ENCODE measurements at regions not wholly inside any gene's neighbourhood (a gene's known extent, or its start where the extent isn't known, plus 50 kb on each side); places are given as distances from the start of the nearest gene placed in this dataset.

DNA sequence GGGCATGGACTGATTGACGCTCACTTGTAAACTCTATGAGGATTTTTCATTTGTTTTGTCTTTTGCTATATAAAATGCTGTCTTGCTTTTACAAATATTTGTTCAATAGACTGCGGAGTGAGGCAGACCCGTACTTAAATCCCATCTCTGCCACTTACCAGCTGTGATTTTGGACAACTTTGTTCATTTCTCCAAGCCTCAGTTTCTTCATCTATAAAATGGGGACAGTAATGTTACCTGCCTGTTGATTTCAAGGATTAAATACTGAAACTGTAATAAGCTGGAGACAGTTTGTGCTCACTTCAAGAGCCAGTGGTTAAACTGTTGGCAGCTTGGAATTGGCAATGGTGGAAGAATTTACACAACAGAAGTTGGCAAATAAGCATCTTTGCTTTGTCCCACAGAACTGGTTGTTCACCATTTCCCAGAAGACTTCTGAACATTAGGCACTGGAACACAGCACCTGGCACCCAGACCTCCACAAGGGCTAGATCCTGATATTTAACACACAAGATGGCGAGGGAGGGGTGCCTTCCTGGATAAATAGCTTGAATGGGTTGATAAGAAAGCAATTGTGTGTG lies 479.2 kb downstream of the QKI start:
- TF ChIP-seq CTCF (IDR thresholded peaks at IDR 0.05; ENCODE audit: unreplicated experiment), result no peak
- no peaks in the 10 kb centered on the region for H3K27me3 Mint-ChIP-seq (ENCODE audit: unreplicated experiment)
- BruUV-seq (replicated peaks), result no TSS peak
- H3K4me1 Mint-ChIP-seq (ENCODE audit: low read depth, unreplicated experiment), result no peaks in the 10 kb centered on the region
- no peak for DNase-seq
- intact Hi-C loops (cut with micrococcal nuclease; ENCODE audit: unreplicated experiment), result no loop called here
- peaks cover 5% of the 10 kb centered on the region for H3K9me3 Mint-ChIP-seq (ENCODE audit: low read depth, unreplicated experiment)
- no peaks in the 10 kb centered on the region for H3K36me3 Mint-ChIP-seq (ENCODE audit: insufficient read depth, unreplicated experiment)
- H3K27ac Mint-ChIP-seq (ENCODE audit: unreplicated experiment), result no peak overlapping the region
- no peak overlapping the region for H3K4me3 Mint-ChIP-seq (ENCODE audit: low read depth, unreplicated experiment)
- CTCF ChIA-PET, result no interaction called here

DNA sequence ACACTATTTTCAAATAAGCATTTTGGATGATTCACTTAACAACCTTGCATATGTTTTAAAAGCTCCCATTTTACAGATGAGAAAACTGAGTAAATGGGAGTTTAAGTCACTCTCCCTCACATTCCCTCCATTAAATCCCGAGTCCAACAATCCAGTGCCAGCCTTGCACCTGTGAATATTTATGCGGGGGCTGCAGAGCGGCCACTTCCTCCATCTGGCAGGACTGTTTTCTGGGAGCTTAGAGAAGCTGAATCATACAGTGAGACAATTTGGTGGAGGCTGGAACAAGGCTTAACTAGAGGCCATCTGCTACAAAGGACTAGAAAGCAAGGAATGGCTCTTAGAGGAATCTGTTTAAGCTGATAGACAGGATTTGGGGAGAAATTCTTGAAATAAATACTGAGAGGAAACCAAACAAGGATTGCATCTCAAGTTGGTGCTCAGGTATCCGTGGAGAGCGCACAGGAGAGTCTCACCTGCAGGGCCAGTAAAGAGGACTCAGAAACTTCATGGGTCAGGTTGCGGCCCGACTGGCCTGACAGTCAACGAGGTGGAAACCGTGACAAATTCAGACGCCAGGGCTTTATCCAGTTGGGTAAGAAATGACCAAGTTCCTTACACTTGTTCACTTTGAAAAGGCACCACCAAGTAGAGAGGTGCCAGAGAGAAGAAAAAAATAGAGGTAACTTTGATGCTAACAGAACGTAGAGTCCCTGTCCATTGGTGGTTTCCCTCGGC lies 478.5 kb downstream of the QKI start:
- TF ChIP-seq CTCF (IDR thresholded peaks at IDR 0.05; ENCODE audit: unreplicated experiment), result no peak
- CTCF ChIA-PET, result no interaction called here
- BruUV-seq (replicated peaks), result no TSS peak
- no peak for DNase-seq
- Mint-ChIP-seq H3K36me3 (ENCODE audit: insufficient read depth, unreplicated experiment) (no peaks in the 10 kb centered on the region), H3K27me3 (ENCODE audit: unreplicated experiment) (no peaks in the 10 kb centered on the region), H3K4me3 (ENCODE audit: low read depth, unreplicated experiment) (no peak overlapping the region), H3K4me1 (ENCODE audit: low read depth, unreplicated experiment) (no peaks in the 10 kb centered on the region), H3K27ac (ENCODE audit: unreplicated experiment) (no peak overlapping the region), H3K9me3 (ENCODE audit: low read depth, unreplicated experiment) (peaks cover 8% of the 10 kb centered on the region)
- intact Hi-C loops (cut with micrococcal nuclease; ENCODE audit: unreplicated experiment), result no loop called here

DNA sequence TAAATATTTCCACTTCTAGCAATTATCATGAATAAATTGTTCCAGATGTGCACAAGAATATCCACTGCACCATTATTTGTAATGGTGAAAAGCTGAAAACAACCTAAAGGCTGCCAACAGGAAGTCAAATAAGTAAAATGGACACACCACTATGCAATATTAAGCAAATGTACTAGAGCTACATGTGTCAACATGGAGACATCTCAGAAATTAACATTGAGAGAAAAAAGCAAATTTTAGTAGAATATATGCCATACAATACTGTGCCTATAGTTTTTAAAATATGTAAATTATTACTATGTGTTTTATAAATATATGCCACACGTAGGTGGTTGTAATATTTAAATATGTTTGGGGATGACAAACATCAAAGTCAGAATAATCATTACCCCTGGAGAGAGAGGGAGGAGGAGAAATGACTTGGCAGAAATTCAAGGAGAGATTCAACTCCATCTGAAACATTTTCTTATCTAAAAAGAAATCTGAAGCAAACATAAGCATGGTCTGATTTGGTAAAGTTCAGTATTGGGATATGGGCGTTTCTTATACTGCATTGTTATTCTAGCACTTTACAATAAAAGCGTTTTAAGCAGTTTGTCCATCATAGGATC lies 475.5 kb downstream of the QKI start:
- no peak overlapping the region for H3K4me3 Mint-ChIP-seq (ENCODE audit: low read depth, unreplicated experiment)
- H3K36me3 Mint-ChIP-seq (ENCODE audit: insufficient read depth, unreplicated experiment), result no peaks in the 10 kb centered on the region
- BruUV-seq (replicated peaks), result no TSS peak
- CTCF ChIA-PET, result no interaction called here
- H3K4me1 Mint-ChIP-seq (ENCODE audit: low read depth, unreplicated experiment), result no peaks in the 10 kb centered on the region
- intact Hi-C loops (cut with micrococcal nuclease; ENCODE audit: unreplicated experiment), result no loop called here
- no peak for DNase-seq
- no peaks in the 10 kb centered on the region for H3K27me3 Mint-ChIP-seq (ENCODE audit: unreplicated experiment)
- TF ChIP-seq CTCF (IDR thresholded peaks at IDR 0.05; ENCODE audit: unreplicated experiment), result no peak
- peaks cover 12% of the 10 kb centered on the region for H3K9me3 Mint-ChIP-seq (ENCODE audit: low read depth, unreplicated experiment)
- no peak overlapping the region for H3K27ac Mint-ChIP-seq (ENCODE audit: unreplicated experiment)

DNA sequence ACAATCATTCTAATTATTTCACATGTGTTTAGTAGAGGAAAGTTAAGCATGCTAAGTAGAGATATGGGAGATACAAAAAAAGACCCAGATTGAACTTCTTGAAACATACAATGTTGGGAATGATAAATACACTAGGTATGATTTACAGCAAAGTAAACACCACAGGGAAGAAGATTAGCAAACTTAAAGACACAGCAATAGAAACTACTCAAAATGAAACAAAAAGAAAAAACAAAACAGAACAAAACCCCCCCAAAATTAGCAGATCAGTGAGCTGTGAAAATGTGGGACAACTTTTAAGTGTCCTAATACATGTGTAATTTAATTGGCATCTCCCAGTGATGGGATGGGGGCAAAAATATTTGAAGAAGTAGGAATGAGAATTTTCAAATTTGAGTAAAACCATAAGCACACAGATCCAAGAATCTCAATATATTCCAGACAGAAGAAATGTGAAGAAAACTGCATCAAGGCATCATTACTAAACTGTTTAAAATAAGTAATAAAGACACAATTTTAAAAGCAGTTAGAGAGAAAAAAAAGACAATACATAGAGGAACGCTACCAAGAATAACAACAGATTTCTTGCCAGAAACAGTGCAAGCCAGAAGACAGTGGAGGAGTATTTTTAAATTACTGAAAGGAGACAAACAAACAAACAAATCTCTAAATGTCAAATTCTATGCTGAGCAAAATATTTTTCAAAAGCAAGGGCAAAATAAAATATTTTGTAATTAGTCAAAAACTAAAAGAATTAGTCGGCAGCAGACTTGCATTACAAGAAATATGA lies 473.7 kb downstream of the QKI start:
- H3K27me3 Mint-ChIP-seq (ENCODE audit: unreplicated experiment), result no peaks in the 10 kb centered on the region
- BruUV-seq (replicated peaks), result no TSS peak
- H3K9me3 Mint-ChIP-seq (ENCODE audit: low read depth, unreplicated experiment), result peaks cover 14% of the 10 kb centered on the region
- H3K4me1 Mint-ChIP-seq (ENCODE audit: low read depth, unreplicated experiment), result no peaks in the 10 kb centered on the region
- no peaks in the 10 kb centered on the region for H3K36me3 Mint-ChIP-seq (ENCODE audit: insufficient read depth, unreplicated experiment)
- intact Hi-C loops (cut with micrococcal nuclease; ENCODE audit: unreplicated experiment), result no loop called here
- no peak for DNase-seq
- CTCF ChIA-PET, result no interaction called here
- H3K4me3 Mint-ChIP-seq (ENCODE audit: low read depth, unreplicated experiment), result no peak overlapping the region
- H3K27ac Mint-ChIP-seq (ENCODE audit: unreplicated experiment), result no peak overlapping the region
- TF ChIP-seq CTCF (IDR thresholded peaks at IDR 0.05; ENCODE audit: unreplicated experiment), result no peak
